H1 (cell line): ENCODE measurements at regions not wholly inside any gene's neighbourhood (a gene's known extent, or its start where the extent isn't known, plus 50 kb on each side); places are given as distances from the start of the nearest gene placed in this dataset.

Experiments used
- CHD1 ChIP-seq: IDR thresholded peaks from 2 replicates; pipeline ENCODE4 v1.6.1; 2012; ENCODE audit warnings: low read depth, low read length, improper control_type of control experiment
- ZNF274 ChIP-seq: IDR thresholded peaks from 2 replicates; pipeline ENCODE4 v1.7.0; 2012; ENCODE audit warnings: low read length, borderline replicate concordance; ENCODE audit errors: extremely low read depth

- TF ChIP-seq ZNF274 (no peak), CHD1 (no peak)
- TF ChIP-seq, all 59 proteins: peak for 6
Measured at GRCh38 chr4:66556651-66557278, 886.5 kb upstream of the EPHA5 start (continued).
